ENCODE measurements at regions not wholly inside any gene's neighbourhood (a gene's known extent, or its start where the extent isn't known, plus 50 kb on each side); places are given as distances from the start of the nearest gene placed in this dataset.

- TF ChIP-seq, protein P1, sequence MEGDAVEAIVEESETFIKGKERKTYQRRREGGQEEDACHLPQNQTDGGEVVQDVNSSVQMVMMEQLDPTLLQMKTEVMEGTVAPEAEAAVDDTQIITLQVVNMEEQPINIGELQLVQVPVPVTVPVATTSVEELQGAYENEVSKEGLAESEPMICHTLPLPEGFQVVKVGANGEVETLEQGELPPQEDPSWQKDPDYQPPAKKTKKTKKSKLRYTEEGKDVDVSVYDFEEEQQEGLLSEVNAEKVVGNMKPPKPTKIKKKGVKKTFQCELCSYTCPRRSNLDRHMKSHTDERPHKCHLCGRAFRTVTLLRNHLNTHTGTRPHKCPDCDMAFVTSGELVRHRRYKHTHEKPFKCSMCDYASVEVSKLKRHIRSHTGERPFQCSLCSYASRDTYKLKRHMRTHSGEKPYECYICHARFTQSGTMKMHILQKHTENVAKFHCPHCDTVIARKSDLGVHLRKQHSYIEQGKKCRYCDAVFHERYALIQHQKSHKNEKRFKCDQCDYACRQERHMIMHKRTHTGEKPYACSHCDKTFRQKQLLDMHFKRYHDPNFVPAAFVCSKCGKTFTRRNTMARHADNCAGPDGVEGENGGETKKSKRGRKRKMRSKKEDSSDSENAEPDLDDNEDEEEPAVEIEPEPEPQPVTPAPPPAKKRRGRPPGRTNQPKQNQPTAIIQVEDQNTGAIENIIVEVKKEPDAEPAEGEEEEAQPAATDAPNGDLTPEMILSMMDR (IDR thresholded peaks at IDR 0.05): no peak
- TF ChIP-seq POLR2A (IDR thresholded peaks at IDR 0.05): no peak
These were observed 55.6 kb upstream of the ATXN1 start for GRCh38 chr6:16816891-16817290.
